SJCRH30 (cell line): ENCODE measurements at regions not wholly inside any gene's neighbourhood (a gene's known extent, or its start where the extent isn't known, plus 50 kb on each side); places are given as distances from the start of the nearest gene placed in this dataset.

ENCODE experiments used
- DNase-seq, 2 experiments: peaks; one replicate each; pipeline ENCODE4 v3.0.0-alpha.2; 2015 to 2020
- H3K27ac ChIP-seq: fragments of 250-450 bp; sonication (Bioruptor Pico); 2 replicates; pipeline ENCODE4 v1.5.1; 2020; ENCODE audit warnings: mild to moderate bottlenecking, moderate library complexity
- H3K27me3 ChIP-seq: fragments of 250-450 bp; sonication (Bioruptor Pico); 2 replicates; pipeline ENCODE4 v1.5.1; 2020; ENCODE audit warnings: mild to moderate bottlenecking, moderate library complexity
- H3K36me3 ChIP-seq: fragments of 250-450 bp; sonication (Bioruptor Pico); 2 replicates; pipeline ENCODE4 v1.5.1; 2020; ENCODE audit warnings: mild to moderate bottlenecking, moderate library complexity
- H3K4me1 ChIP-seq: fragments of 250-450 bp; sonication (Bioruptor Pico); 2 replicates; pipeline ENCODE4 v1.5.1; 2020; ENCODE audit warnings: mild to moderate bottlenecking, moderate library complexity
- H3K4me3 ChIP-seq: fragments of 250-450 bp; sonication (Bioruptor Pico); 2 replicates; pipeline ENCODE4 v1.5.1; 2020; ENCODE audit warnings: mild to moderate bottlenecking, moderate library complexity
- H3K9me3 ChIP-seq: fragments of 250-450 bp; sonication (Bioruptor Pico); replicated peaks from 2 replicates; pipeline ENCODE4 v1.5.1; 2020; ENCODE audit warnings: mild to moderate bottlenecking, moderate library complexity

DNA sequence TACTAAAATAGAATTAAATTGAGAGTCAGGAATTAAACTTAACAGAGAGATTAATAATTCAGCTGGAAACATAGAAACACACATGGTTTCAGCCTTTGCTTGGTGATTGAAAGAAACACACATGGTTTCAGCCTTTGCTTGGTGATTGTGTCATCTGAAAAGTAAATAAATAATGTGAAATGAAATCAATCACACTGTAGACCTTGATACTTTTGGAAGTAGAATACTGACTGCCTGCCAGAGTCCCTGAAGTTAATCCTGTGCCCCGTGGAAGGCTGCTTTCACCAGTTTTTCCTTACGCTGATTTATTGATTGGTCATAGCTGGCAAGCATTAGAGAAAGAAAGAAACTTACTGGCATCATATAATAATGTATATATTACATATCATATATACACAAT, 1252.7 kb upstream of the FAM98A start:
- Histone ChIP-seq H3K27me3 (no peaks in the 10 kb centered on the region), H3K27ac (no peak overlapping the region), H3K4me3 (no peak overlapping the region), H3K36me3 (no peaks in the 10 kb centered on the region), H3K9me3 (no peaks in the 10 kb centered on the region), H3K4me1 (no peaks in the 10 kb centered on the region)
- DNase-seq = no peak

DNA sequence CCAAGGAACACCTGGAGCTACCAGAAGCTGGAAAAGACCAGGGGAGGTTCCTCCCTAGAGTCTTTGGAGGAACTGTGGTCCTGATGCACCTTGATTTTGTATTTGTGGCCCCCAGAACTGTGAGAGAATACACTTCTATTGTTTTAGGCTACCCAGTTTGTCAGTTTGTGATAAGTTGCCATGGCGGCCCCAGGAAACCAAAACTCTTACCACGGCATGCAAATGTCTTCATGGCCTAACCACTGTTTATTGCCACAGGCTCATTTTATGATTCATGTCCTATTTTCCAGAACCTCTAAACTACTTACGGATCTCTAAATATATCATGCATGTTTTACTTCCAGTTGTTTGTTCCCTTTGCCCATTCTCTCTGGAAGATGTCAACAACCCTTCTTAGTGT, 1250.7 kb upstream of the FAM98A start:
- H3K36me3 ChIP-seq = no peaks in the 10 kb centered on the region
- no peak overlapping the region for H3K4me3 ChIP-seq
- H3K9me3 ChIP-seq = no peaks in the 10 kb centered on the region
- no peak for DNase-seq
- H3K27ac ChIP-seq = no peak overlapping the region
- no peaks in the 10 kb centered on the region for H3K4me1 ChIP-seq
- H3K27me3 ChIP-seq = no peaks in the 10 kb centered on the region

DNA sequence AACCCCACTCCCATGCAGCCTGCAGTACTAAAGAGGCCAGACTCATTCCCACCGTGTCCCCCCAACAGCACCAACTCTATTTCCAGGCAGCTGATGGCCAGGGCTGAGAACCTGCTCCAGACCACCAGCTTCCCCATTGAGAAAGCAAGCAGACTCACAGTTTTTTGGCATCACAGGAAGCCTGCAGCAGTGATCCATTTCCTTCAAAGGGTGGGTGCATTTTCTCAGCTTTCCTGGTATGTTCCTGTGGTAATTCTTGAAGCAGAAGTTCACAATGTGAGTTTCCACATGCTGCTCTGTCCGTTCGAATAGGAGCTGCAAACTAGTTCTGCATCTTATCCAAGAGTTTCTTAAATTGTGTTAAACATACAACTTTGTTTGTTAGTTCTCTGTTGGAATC, 1249.6 kb upstream of the FAM98A start:
- H3K4me1 ChIP-seq = no peaks in the 10 kb centered on the region
- H3K9me3 ChIP-seq = no peaks in the 10 kb centered on the region
- H3K36me3 ChIP-seq = no peaks in the 10 kb centered on the region
- H3K4me3 ChIP-seq = no peak overlapping the region
- no peaks in the 10 kb centered on the region for H3K27me3 ChIP-seq
- no peak overlapping the region for H3K27ac ChIP-seq
- no peak for DNase-seq

DNA sequence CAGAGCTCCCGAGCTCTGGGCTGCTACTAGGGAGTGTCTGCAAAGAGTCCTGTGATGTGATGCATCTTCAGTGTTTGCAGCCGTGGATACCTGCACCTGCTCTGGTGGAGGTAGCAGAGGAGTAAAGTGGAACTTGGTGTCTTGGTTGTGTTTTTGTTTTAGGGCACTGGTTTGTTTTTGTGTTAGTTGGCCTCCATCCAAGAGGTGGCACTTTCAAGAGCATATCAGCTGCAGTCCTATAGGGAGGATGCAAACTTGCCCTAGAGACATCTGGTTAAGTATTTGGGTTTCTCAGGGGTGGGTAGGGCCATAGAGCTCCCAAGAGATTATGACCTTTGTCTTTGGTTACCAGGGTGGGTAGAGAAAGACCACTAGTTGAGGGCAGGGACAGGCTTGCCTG, 1249.0 kb upstream of the FAM98A start:
- no peak overlapping the region for H3K4me3 ChIP-seq
- no peak overlapping the region for H3K27ac ChIP-seq
- H3K9me3 ChIP-seq = no peaks in the 10 kb centered on the region
- no peaks in the 10 kb centered on the region for H3K36me3 ChIP-seq
- no peak for DNase-seq
- H3K27me3 ChIP-seq = no peaks in the 10 kb centered on the region
- H3K4me1 ChIP-seq = no peaks in the 10 kb centered on the region

- H3K27me3 ChIP-seq = no peaks in the 10 kb centered on the region
- H3K27ac ChIP-seq = no peak overlapping the region
- DNase-seq = no peak
- no peaks in the 10 kb centered on the region for H3K36me3 ChIP-seq
- H3K9me3 ChIP-seq = no peaks in the 10 kb centered on the region
- H3K4me1 ChIP-seq = no peaks in the 10 kb centered on the region
- H3K4me3 ChIP-seq = no peak overlapping the region
These were observed 1245.5 kb upstream of the FAM98A start for GRCh38 chr2:34844629-34845028.

DNA sequence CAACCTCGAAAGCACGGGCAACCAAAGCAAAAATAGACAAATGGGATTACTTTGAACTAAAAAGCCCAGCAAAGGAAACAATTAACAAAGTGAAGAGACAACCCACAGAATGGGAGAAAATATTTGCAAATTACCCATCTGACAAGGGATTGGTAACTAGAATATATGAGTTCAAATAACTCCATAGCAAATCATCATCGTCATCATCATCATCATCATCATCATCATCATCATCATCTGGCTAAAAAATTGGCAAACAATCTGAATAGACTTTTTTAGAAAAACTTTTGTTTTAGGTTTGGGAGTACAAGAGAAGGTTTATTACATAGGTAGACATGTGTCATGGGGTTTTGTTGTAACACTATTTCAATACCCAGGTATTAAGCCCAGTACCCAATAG, 1239.3 kb upstream of the FAM98A start:
- H3K4me1 ChIP-seq = no peaks in the 10 kb centered on the region
- H3K4me3 ChIP-seq = no peak overlapping the region
- 0 out of 2 replicates have a peak, but pooled peaks cover 5% of the 10 kb centered on the region for H3K9me3 ChIP-seq
- no peaks in the 10 kb centered on the region for H3K36me3 ChIP-seq
- no peak overlapping the region for H3K27ac ChIP-seq
- H3K27me3 ChIP-seq = no peaks in the 10 kb centered on the region
- no peak for DNase-seq

DNA sequence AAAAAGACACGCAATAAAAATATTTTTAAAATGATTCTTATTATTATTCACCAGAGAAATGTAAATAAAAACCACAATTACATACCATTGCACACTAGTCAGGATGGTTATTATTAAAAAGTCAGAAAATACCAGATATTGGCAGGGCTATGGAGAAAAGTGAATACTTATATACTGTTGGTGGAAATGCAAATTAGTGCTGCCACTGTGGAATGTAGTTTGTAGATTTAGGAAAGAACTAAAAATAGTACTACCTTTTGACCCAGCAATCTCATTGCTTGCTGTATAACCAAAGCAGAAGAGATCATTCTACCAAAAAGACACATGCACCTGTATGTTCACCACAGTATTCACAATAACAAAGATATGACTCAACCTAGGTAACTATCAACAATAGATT, 1237.3 kb upstream of the FAM98A start:
- no peak for DNase-seq
- H3K27ac ChIP-seq = no peak overlapping the region
- H3K9me3 ChIP-seq = 0 out of 2 replicates have a peak, but pooled peaks cover 5% of the 10 kb centered on the region
- no peaks in the 10 kb centered on the region for H3K4me1 ChIP-seq
- no peaks in the 10 kb centered on the region for H3K36me3 ChIP-seq
- H3K27me3 ChIP-seq = no peaks in the 10 kb centered on the region
- no peak overlapping the region for H3K4me3 ChIP-seq

DNA sequence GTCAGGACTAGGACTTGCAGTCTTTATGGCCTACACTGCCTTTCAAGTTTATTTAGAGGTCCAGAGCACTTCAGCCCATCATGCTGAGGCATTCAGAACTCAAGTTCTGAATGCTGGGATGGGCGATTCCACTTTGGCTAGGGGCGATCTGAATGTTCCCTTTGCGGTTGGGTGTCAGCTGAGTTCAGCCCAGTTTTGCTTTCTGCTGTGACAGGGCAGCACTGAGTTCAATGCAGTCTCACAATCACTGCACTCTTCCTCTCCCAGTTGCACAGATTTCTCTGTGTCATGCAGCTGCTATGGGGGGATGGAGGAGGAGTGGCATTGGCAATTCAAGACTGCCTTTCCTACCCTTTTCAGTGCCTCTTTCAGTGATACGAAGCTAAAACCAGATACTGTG, 1232.0 kb upstream of the FAM98A start:
- H3K27me3 ChIP-seq = no peaks in the 10 kb centered on the region
- no peaks in the 10 kb centered on the region for H3K4me1 ChIP-seq
- H3K4me3 ChIP-seq = no peak overlapping the region
- no peaks in the 10 kb centered on the region for H3K9me3 ChIP-seq
- no peak overlapping the region for H3K27ac ChIP-seq
- no peaks in the 10 kb centered on the region for H3K36me3 ChIP-seq
- no peak for DNase-seq

DNA sequence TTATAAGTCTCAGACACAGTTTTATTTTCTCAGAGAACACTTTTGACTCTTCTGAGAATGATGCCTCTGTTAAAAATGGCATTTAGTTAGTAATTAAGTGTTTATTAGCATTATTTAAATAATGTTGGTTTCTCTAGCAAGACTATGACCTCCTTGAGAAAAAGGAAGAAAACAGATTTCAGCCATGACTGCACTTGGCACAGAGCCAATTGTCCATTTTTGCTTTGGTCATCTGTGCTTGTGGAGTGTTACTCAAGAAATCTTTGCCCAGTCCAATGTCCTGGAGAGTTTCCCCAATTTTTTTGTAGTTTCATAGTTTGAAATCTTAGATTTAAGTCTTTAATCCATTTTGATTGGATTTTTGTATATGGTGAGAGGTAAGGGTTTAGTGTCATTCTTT, 1229.4 kb upstream of the FAM98A start:
- H3K4me1 ChIP-seq = no peaks in the 10 kb centered on the region
- H3K27me3 ChIP-seq = no peaks in the 10 kb centered on the region; the same call in 1 of the 2 replicates
- H3K9me3 ChIP-seq = no peaks in the 10 kb centered on the region
- H3K36me3 ChIP-seq = no peaks in the 10 kb centered on the region
- no peak for DNase-seq
- H3K27ac ChIP-seq = no peak overlapping the region
- H3K4me3 ChIP-seq = no peak overlapping the region

DNA sequence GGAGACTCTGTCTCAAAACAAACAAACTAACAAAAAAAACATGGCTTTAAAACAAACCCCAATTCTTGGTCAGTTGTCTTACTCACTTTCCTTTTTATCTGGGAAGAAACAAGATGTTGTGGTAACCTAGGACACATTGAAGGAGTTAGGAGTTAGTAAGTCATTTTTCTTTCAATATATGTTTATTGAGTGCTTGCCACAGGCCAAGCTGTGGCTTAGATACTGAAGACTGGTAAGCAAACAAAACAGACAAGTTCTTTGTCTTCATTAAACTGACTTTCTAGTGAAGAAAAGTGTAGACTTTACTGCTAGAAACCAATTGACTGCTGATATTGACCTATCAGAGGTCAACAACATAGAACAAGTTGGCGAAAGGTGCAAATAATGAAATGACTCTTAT, 1228.3 kb upstream of the FAM98A start:
- Histone ChIP-seq H3K4me3 (no peak overlapping the region), H3K27me3 (no peaks in the 10 kb centered on the region; the same call in 1 of the 2 replicates), H3K4me1 (no peaks in the 10 kb centered on the region), H3K27ac (no peak overlapping the region), H3K9me3 (no peaks in the 10 kb centered on the region), H3K36me3 (no peaks in the 10 kb centered on the region)
- DNase-seq = no peak

- Histone ChIP-seq H3K4me1 (no peaks in the 10 kb centered on the region), H3K9me3 (no peaks in the 10 kb centered on the region), H3K4me3 (no peak overlapping the region), H3K27ac (no peak overlapping the region), H3K27me3 (no peaks in the 10 kb centered on the region; the same call in 1 of the 2 replicates), H3K36me3 (no peaks in the 10 kb centered on the region)
- no peak for DNase-seq
These were observed 1226.6 kb upstream of the FAM98A start for GRCh38 chr2:34825686-34826085.

DNA sequence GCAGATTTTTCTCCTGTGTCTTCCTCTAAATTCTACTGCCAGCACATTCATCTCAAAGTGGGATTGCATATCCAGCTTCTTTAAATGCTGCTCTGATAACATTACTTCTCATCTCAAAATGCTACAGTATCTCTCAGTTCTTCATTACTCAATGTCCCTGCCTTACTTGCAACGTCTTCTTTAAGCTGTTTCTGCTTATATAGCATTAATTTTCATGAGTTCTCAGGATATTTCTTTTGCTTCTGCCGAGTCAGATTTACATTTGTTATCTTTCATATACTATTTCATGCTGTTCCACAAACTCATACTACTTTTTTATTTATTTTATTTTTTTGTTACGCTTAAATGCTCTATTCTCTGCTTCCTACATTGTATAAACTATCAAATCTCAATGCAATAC, 1223.5 kb upstream of the FAM98A start:
- H3K9me3 ChIP-seq = no peaks in the 10 kb centered on the region
- no peaks in the 10 kb centered on the region for H3K36me3 ChIP-seq
- H3K27me3 ChIP-seq = no peaks in the 10 kb centered on the region; the same call in 1 of the 2 replicates
- no peak overlapping the region for H3K27ac ChIP-seq
- no peak overlapping the region for H3K4me3 ChIP-seq
- no peaks in the 10 kb centered on the region for H3K4me1 ChIP-seq
- no peak for DNase-seq

- no peak for DNase-seq
- Histone ChIP-seq H3K27me3 (no peaks in the 10 kb centered on the region), H3K9me3 (no peaks in the 10 kb centered on the region), H3K36me3 (no peaks in the 10 kb centered on the region), H3K27ac (no peak overlapping the region), H3K4me1 (no peaks in the 10 kb centered on the region), H3K4me3 (no peak overlapping the region)
These were observed 1216.1 kb upstream of the FAM98A start for GRCh38 chr2:34815052-34815741.

DNA sequence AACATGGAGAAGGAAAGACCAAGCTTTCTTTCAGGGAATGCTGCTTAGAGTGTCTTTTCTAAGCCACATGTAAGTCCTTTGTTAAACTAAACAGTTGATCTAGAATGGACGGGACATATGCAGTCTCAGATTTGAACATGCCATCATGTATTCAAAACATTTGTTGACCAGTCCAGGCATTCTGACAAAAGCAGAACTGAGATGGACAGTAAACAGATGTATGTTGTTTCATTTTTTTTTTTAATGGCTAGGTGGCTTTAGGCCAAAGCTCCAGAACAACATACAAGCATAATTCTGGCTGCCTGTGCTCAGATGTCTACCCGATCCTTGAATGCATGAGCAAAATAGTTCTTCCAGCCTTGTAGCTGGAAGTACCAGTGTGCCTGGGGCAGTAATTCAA, 1211.4 kb upstream of the FAM98A start:
- H3K36me3 ChIP-seq = no peaks in the 10 kb centered on the region
- no peaks in the 10 kb centered on the region for H3K27me3 ChIP-seq
- no peaks in the 10 kb centered on the region for H3K9me3 ChIP-seq
- DNase-seq = no peak
- H3K4me1 ChIP-seq = no peaks in the 10 kb centered on the region
- no peak overlapping the region for H3K4me3 ChIP-seq
- no peak overlapping the region for H3K27ac ChIP-seq

- Histone ChIP-seq H3K36me3 (no peaks in the 10 kb centered on the region), H3K4me1 (no peaks in the 10 kb centered on the region), H3K9me3 (no peaks in the 10 kb centered on the region), H3K4me3 (no peak overlapping the region), H3K27me3 (no peaks in the 10 kb centered on the region), H3K27ac (no peak overlapping the region)
- no peak for DNase-seq
These were observed 1209.3 kb upstream of the FAM98A start for GRCh38 chr2:34808426-34808825.

DNA sequence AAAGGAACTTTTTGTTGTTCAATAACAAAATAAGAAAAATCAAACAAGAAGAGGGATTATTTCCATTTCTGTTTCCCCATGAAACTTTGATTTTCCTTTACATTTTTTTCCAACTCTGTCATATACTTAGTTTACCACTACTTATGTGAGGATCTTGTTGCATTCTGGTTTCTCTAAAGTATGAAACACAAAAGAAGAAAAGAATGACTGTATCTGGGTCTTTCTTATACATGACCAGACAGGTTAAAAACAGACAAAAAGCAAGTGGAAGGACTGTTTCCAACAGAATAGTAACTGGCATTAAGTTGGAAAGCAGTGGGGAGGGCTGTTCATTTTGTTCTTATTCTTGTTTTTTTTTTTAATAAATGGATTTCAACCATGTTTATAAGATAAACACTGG, 1207.8 kb upstream of the FAM98A start:
- no peak for DNase-seq
- no peak overlapping the region for H3K27ac ChIP-seq
- H3K9me3 ChIP-seq = no peaks in the 10 kb centered on the region
- H3K36me3 ChIP-seq = no peaks in the 10 kb centered on the region
- no peak overlapping the region for H3K4me3 ChIP-seq
- H3K27me3 ChIP-seq = no peaks in the 10 kb centered on the region
- H3K4me1 ChIP-seq = no peaks in the 10 kb centered on the region
